IMR-90 (cell line): ENCODE measurements at regions not wholly inside any gene's neighbourhood (a gene's known extent, or its start where the extent isn't known, plus 50 kb on each side); places are given as distances from the start of the nearest gene placed in this dataset.

Source experiments
- ATAC-seq: fragments of 200-7000 bp; cut with Tn5 transposase; 2 replicates; pipeline ENCODE4 v1.9.1; 2020; ENCODE audit warnings: low read depth, mild to moderate bottlenecking, moderate library complexity
- BruUV-seq: library from RNA; stranded (reverse); fragments of 400-500 nt; replicated peaks from 2 replicates; lab custom pipeline; 2021; lab: Mats Ljungman, UMichigan
- CTCF ChIA-PET: fragments of 300-600 bp; formaldehyde crosslinking; extraction: SDS; loops from one replicate; lab custom pipeline; 2021; ENCODE audit warnings: antibody characterized with exemption; lab: Yijun Ruan, JAX
- POLR2A ChIA-PET: fragments of 300-600 bp; sonication (Branson Sonifier 250); formaldehyde crosslinking; loops from one replicate; lab custom pipeline; 2022; ENCODE audit warnings: antibody characterized with exemption; ENCODE audit not compliant: unreplicated experiment; lab: Charles Lee
- DNase-seq: peaks from one replicate; pipeline ENCODE4 v3.0.0; 2013
- H2AFZ ChIP-seq: replicated peaks from 2 replicates; pipeline ENCODE3; 2013; ENCODE audit warnings: low read length, mild to moderate bottlenecking; ENCODE audit not compliant: poor library complexity
- H2AK5ac ChIP-seq: 2 replicates; pipeline ENCODE4 v1.6.1; 2013; ENCODE audit warnings: low read depth, low read length, inconsistent platforms
- H2AK9ac ChIP-seq: replicated peaks from 2 replicates; pipeline ENCODE3; 2013; ENCODE audit warnings: mild to moderate bottlenecking, low read depth, low read length, moderate library complexity; ENCODE audit not compliant: poor library complexity
- H2BK120ac ChIP-seq: 2 replicates; pipeline ENCODE4 v1.6.1; 2013; ENCODE audit warnings: low read depth, low read length, inconsistent platforms
- H2BK15ac ChIP-seq: 3 replicates; pipeline ENCODE4 v1.6.1; 2013; ENCODE audit warnings: low read depth, low read length, inconsistent platforms
- H2BK20ac ChIP-seq: 2 replicates; pipeline ENCODE4 v1.6.1; 2013; ENCODE audit warnings: low read depth, mild to moderate bottlenecking, inconsistent platforms, low read length, moderate library complexity
- H2BK5ac ChIP-seq: 2 replicates; pipeline ENCODE4 v1.6.1; 2013; ENCODE audit warnings: mild to moderate bottlenecking, low read depth, low read length, inconsistent platforms; ENCODE audit not compliant: poor library complexity, severe bottlenecking
- H3K14ac ChIP-seq: replicated peaks from 2 replicates; pipeline ENCODE4 v1.6.1; 2013; ENCODE audit warnings: low read depth, low read length, inconsistent platforms
- H3K18ac ChIP-seq: 2 replicates; pipeline ENCODE4 v1.6.1; 2013; ENCODE audit warnings: low read depth, low read length, control low read depth
- H3K23ac ChIP-seq: 2 replicates; pipeline ENCODE4 v1.6.1; 2013; ENCODE audit warnings: low read depth, low read length, inconsistent platforms
- H3K27ac ChIP-seq: 2 replicates; pipeline ENCODE4 v1.5.1; 2013; ENCODE audit warnings: mild to moderate bottlenecking, control low read depth, low read length; ENCODE audit not compliant: insufficient read depth
- H3K27me3 ChIP-seq: 2 replicates; pipeline ENCODE4 v1.6.1; 2013; ENCODE audit warnings: low read length; ENCODE audit not compliant: control insufficient read depth, insufficient read depth
- H3K36me3 ChIP-seq: 2 replicates; pipeline ENCODE4 v1.6.1; 2013; ENCODE audit warnings: low read length, mixed read lengths; ENCODE audit not compliant: control insufficient read depth, insufficient read depth
- H3K4ac ChIP-seq: 2 replicates; pipeline ENCODE4 v1.6.1; 2013; ENCODE audit warnings: low read depth, low read length, inconsistent platforms
- H3K4me1 ChIP-seq: 2 replicates; pipeline ENCODE4 v1.6.1; 2013; ENCODE audit warnings: low read length, mixed read lengths; ENCODE audit not compliant: control insufficient read depth, insufficient read depth
- H3K4me2 ChIP-seq: 2 replicates; pipeline ENCODE4 v1.6.1; 2013; ENCODE audit warnings: low read depth, mild to moderate bottlenecking, control low read depth, low read length, moderate library complexity
- H3K4me3 ChIP-seq: 2 replicates; pipeline ENCODE4 v1.5.1; 2013; ENCODE audit warnings: low read depth, mild to moderate bottlenecking, control low read depth, low read length, moderate library complexity; ENCODE audit not compliant: insufficient read depth
- H3K56ac ChIP-seq: 2 replicates; pipeline ENCODE4 v1.6.1; 2013; ENCODE audit warnings: low read length, inconsistent platforms; ENCODE audit not compliant: insufficient read depth; ENCODE audit errors: extremely low read depth
- H3K79me1 ChIP-seq, 2 experiments: 2 replicates each; pipeline ENCODE4 v1.6.1; 2013; ENCODE audit warnings: low read length in 2 of 2, inconsistent platforms in 1 of 2, low read depth in 1 of 2
- H3K9ac ChIP-seq: 2 replicates; pipeline ENCODE4 v1.6.1; 2013; ENCODE audit warnings: low read depth, low read length, control low read depth
- H3K9me1 ChIP-seq: 2 replicates; pipeline ENCODE4 v1.6.1; 2013; ENCODE audit warnings: low read length, inconsistent platforms; ENCODE audit not compliant: insufficient read depth
- H3K9me3 ChIP-seq: 2 replicates; pipeline ENCODE4 v1.6.1; 2013; ENCODE audit warnings: low read length; ENCODE audit not compliant: control insufficient read depth, insufficient read depth
- H4K20me1 ChIP-seq: 2 replicates; pipeline ENCODE4 v1.6.1; 2013; ENCODE audit warnings: low read length, inconsistent platforms; ENCODE audit not compliant: insufficient read depth
- H4K5ac ChIP-seq: 2 replicates; pipeline ENCODE4 v1.6.1; 2013; ENCODE audit warnings: mild to moderate bottlenecking, low read depth, low read length, control low read depth
- H4K8ac ChIP-seq, 2 experiments: 2 replicates each; pipeline ENCODE4 v1.6.1; 2013; ENCODE audit warnings: low read depth in 2 of 2, low read length in 2 of 2, control low read depth in 1 of 2, inconsistent platforms in 1 of 2
- H4K91ac ChIP-seq: 2 replicates; pipeline ENCODE4 v1.6.1; 2013; ENCODE audit warnings: low read depth, low read length, inconsistent platforms; ENCODE audit not compliant: insufficient read depth
- MAFK ChIP-seq: IDR thresholded peaks from 2 replicates; pipeline ENCODE4 v1.6.1; 2012; ENCODE audit warnings: low read depth, low read length, improper control_type of control experiment
- NFE2L2 ChIP-seq: fragments of 150-350 bp; IDR thresholded peaks from 2 replicates; pipeline ENCODE4 v1.6.1; 2016; ENCODE audit warnings: low read depth, mild to moderate bottlenecking, low read length
- RAD21 ChIP-seq: IDR thresholded peaks from 2 replicates; pipeline ENCODE4 v1.6.1; 2012; ENCODE audit warnings: low read length, improper control_type of control experiment
- RCOR1 ChIP-seq: IDR thresholded peaks from 2 replicates; pipeline ENCODE4 v1.6.1; 2012; ENCODE audit warnings: mild to moderate bottlenecking, low read length, improper control_type of control experiment; ENCODE audit not compliant: insufficient replicate concordance
- WGBS, 2 experiments: methylation state at CpG; one replicate each; pipeline versions ENCODE4 v1.1.5 to v1.1.7; 2013; ENCODE audit warnings: missing lambda C conversion rate in 2 of 2; ENCODE audit not compliant: insufficient read length in 1 of 2; ENCODE audit errors: extremely low coverage in 2 of 2; 5-methylcytosine and 5-hydroxymethylcytosine counted together
- dilution Hi-C: fragments of 300-500 bp; cut with HindIII; formaldehyde crosslinking; loops from one replicate; pipeline ENCODE4 v1.14.3; 2018; ENCODE audit warnings: low sequenced_read_pairs; ENCODE audit not compliant: unreplicated experiment
- in situ Hi-C: fragments of 300-500 bp; cut with MboI; formaldehyde crosslinking; loops from 3 replicates; pipeline ENCODE4 v1.14.3; 2019; ENCODE audit warnings: low sequenced_read_pairs, inconsistent platforms, mixed read lengths
- intact Hi-C: fragments of 100-400 bp; cut with micrococcal nuclease; formaldehyde crosslinking; loops from 2 replicates; pipeline ENCODE4 v1.10.0; 2022

DNA sequence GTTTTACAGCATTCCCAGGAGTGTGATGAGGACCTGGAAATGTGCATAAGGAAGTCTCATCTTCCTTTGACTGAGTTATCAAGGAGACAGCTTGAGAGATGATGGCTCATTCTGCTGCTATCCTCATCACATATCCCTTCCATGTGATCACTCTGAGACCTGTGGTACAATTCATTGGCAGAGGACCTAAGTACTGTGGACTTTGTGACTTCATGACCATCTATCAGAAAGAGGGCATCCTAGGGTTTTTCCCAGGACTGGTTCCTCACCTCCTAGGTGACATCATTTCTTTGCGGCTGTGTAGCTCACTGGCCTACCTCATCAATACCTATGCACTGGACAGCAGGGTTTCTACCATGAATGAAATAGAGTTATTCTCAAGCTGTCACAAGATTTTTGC is 172.1 kb upstream of the PLEKHG7 start:
- POLR2A ChIA-PET = no interaction called here
- no peak for ATAC-seq
- H3K27me3 ChIP-seq = no peaks in the 10 kb centered on the region
- dilution Hi-C loops = no loop called here
- no peak overlapping the region for H3K4ac ChIP-seq
- no TSS peak for BruUV-seq
- no peak overlapping the region for H3K9ac ChIP-seq
- H3K9me1 ChIP-seq = no peaks in the 10 kb centered on the region
- no CpG with 5 or more reads among the region's 1 CpG for WGBS, 2 experiments
- no peaks in the 10 kb centered on the region for H3K4me1 ChIP-seq
- no peaks in the 10 kb centered on the region for H3K36me3 ChIP-seq
- H3K4me3 ChIP-seq = no peak overlapping the region
- no peak overlapping the region for H2AK5ac ChIP-seq
- H3K27ac ChIP-seq = no peak overlapping the region
- no peak overlapping the region for H2BK5ac ChIP-seq
- H3K14ac ChIP-seq = no peak overlapping the region
- no peak for TF ChIP-seq MAFK
- no peak for TF ChIP-seq NFE2L2
- no peak for TF ChIP-seq RAD21
- no peak for TF ChIP-seq RCOR1
- no peak overlapping the region for H3K4me2 ChIP-seq
- intact Hi-C loops = no loop called here
- no peaks in the 10 kb centered on the region for H3K79me1 ChIP-seq
- H2AK9ac ChIP-seq = no peak overlapping the region
- H2BK15ac ChIP-seq = no peak overlapping the region
- no peak overlapping the region for H3K23ac ChIP-seq
- no peak overlapping the region for H4K8ac ChIP-seq
- no peaks in the 10 kb centered on the region for H4K20me1 ChIP-seq
- H3K9me3 ChIP-seq = no peaks in the 10 kb centered on the region
- no peak overlapping the region for H4K91ac ChIP-seq
- no peak overlapping the region for H4K5ac ChIP-seq
- no peak overlapping the region for H2AFZ ChIP-seq
- DNase-seq = no peak
- in situ Hi-C loops = no loop called here
- H2BK120ac ChIP-seq = no peak overlapping the region
- no peak overlapping the region for H3K56ac ChIP-seq
- CTCF ChIA-PET = no interaction called here
- no peak overlapping the region for H2BK20ac ChIP-seq
- H3K18ac ChIP-seq = no peak overlapping the region
